Fibroblast of lung (primary cell): ENCODE measurements at regions not wholly inside any gene's neighbourhood (a gene's known extent, or its start where the extent isn't known, plus 50 kb on each side); places are given as distances from the start of the nearest gene placed in this dataset.
A peak's percentile ranks its signal among the peaks of the same experiment; 100 is the strongest.

Source experiments
- DNase-seq, 2 donors: peaks; one replicate each; pipeline versions ENCODE4 v3.0.0 to v3.0.0-alpha.2; 2010; ENCODE audit warnings: low read depth in 2 of 2
- H2AFZ ChIP-seq: 2 replicates; pipeline ENCODE4 v1.5.1; 2012; ENCODE audit warnings: low read length, control low read depth, inconsistent platforms
- H3K27ac ChIP-seq: 2 replicates; pipeline ENCODE4 v1.5.1; 2011; ENCODE audit warnings: low read length, control low read depth; ENCODE audit not compliant: insufficient read depth
- H3K27me3 ChIP-seq: 2 replicates; pipeline ENCODE4 v1.5.1; 2011; ENCODE audit warnings: mild to moderate bottlenecking, low read length; ENCODE audit not compliant: control insufficient read depth, insufficient read depth
- H3K36me3 ChIP-seq: 2 replicates; pipeline ENCODE4 v1.5.1; 2011; ENCODE audit warnings: low read length; ENCODE audit not compliant: control insufficient read depth, insufficient read depth
- H3K4me1 ChIP-seq: 2 replicates; pipeline ENCODE4 v1.5.1; 2011; ENCODE audit warnings: low read length; ENCODE audit not compliant: control insufficient read depth, insufficient read depth; ENCODE audit errors: extremely low read depth
- H3K4me2 ChIP-seq: 2 replicates; pipeline ENCODE4 v1.5.1; 2011; ENCODE audit warnings: low read length, control low read depth; ENCODE audit not compliant: insufficient read depth; ENCODE audit errors: extremely low read depth
- H3K4me3 ChIP-seq, 4 experiments: fragments of 200-600 bp in 1 of 4; sonication (generic) in 1 of 4; replicated peaks in 1 of 4; 2 replicates each; pipeline ENCODE4 v1.5.1; 2011 to 2016; ENCODE audit warnings: low read length in 4 of 4, low read depth in 3 of 4, mild to moderate bottlenecking in 3 of 4, control low read depth in 2 of 4, inconsistent platforms in 1 of 4, mixed read lengths in 1 of 4; ENCODE audit not compliant: insufficient read depth in 1 of 4; ENCODE audit errors: control extremely low read depth in 1 of 4
- H3K79me2 ChIP-seq: 2 replicates; pipeline ENCODE4 v1.5.1; 2012; ENCODE audit warnings: mild to moderate bottlenecking, low read length, inconsistent platforms; ENCODE audit not compliant: control insufficient read depth, insufficient read depth
- H3K9ac ChIP-seq: 2 replicates; pipeline ENCODE4 v1.5.1; 2011; ENCODE audit warnings: mild to moderate bottlenecking, low read length, control low read depth; ENCODE audit not compliant: insufficient read depth
- H3K9me3 ChIP-seq: 2 replicates; pipeline ENCODE4 v1.5.1; 2012; ENCODE audit warnings: low read depth, low read length; ENCODE audit not compliant: control insufficient read depth, insufficient read depth
- H4K20me1 ChIP-seq: 2 replicates; pipeline ENCODE4 v1.5.1; 2011; ENCODE audit warnings: low read length; ENCODE audit not compliant: control insufficient read depth, insufficient read depth; ENCODE audit errors: extremely low read depth
- EZH2 ChIP-seq: IDR thresholded peaks from 2 replicates; pipeline ENCODE4 v1.5.1; 2012; ENCODE audit warnings: low read length, control low read depth, mild to moderate bottlenecking; ENCODE audit errors: missing control alignments
- TF ChIP-seq, protein P1 (sequence below), 2 donors: IDR thresholded peaks in 1 of 2; conservative IDR thresholded peaks in 1 of 2; 1 replicate in 1 of 2; 2 replicates in 1 of 2; pipeline ENCODE4 v1.5.1; 2011 to 2012; ENCODE audit warnings: low read length in 2 of 2, control low read depth in 1 of 2, inconsistent platforms in 1 of 2, low read depth in 1 of 2, mild to moderate bottlenecking in 1 of 2

DNA sequence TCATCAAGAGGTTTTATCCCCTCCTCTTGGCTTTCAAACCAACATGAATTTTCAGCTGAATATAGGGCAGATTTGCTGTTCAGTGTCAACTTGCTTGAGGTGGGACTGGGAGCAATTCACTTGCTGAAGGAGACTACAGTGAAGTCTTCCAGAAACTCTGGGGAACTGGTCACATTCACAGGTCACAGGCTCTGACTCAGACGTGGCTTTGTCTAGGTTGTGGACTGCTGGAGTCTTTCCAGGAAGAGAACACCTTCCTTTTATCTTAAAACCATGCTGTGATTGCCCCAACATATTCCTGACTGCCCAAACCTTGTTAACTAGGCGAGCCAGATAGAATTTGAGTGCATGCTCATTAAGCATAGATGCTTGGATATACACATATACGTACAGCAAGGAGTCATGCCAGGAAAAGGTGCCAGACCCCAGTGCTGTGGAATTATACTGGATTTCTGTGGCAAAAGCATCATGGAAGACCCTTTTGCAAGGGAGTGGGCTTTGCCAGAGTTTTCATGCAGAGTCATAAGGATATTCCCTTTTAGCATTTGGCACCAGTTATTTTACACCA, 399.1 kb upstream of the TBL1XR1 start:
- H3K27ac ChIP-seq: peak overlapping the region; percentile 47
- DNase-seq: peak in 1 of 2 donors; percentile 78
- peaks cover 17% of the 10 kb centered on the region for H3K4me1 ChIP-seq

DNA sequence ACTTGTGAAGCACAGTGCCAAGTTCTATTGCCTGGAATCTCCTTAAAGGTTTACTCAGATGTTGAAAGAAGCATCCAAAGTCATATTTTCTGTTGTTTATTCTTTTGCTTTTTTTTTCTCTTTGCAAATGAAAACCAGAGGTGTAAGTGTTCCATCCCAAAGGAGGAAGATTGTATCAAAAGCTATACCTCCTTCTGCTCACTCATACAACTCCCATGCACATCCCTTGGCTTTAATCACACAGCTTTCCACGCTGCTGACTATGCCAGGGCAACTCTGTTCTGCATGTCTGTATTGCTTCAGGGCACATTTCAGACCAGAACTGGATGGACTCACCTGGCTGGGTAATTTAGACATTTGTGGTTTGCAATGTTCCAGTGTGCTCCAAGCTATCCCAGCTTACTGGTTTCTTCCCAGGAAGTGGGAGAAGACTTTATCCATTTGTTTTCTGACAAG, 399.6 kb upstream of the TBL1XR1 start:
- Histone ChIP-seq H3K4me1 (peaks cover 17% of the 10 kb centered on the region), H3K9me3 (no peaks in the 10 kb centered on the region), H3K27ac (no peak overlapping the region), H3K4me3 (no peak overlapping the region), H3K36me3 (no peaks in the 10 kb centered on the region), H3K9ac (no peak overlapping the region), H4K20me1 (no peaks in the 10 kb centered on the region), H3K4me2 (peak overlapping the region; percentile 3), H3K79me2 (no peaks in the 10 kb centered on the region), H2AFZ (no peak overlapping the region), H3K27me3 (no peaks in the 10 kb centered on the region)
- peak in 1 of 2 donors; percentile 67 for DNase-seq
- TF ChIP-seq, protein P1, sequence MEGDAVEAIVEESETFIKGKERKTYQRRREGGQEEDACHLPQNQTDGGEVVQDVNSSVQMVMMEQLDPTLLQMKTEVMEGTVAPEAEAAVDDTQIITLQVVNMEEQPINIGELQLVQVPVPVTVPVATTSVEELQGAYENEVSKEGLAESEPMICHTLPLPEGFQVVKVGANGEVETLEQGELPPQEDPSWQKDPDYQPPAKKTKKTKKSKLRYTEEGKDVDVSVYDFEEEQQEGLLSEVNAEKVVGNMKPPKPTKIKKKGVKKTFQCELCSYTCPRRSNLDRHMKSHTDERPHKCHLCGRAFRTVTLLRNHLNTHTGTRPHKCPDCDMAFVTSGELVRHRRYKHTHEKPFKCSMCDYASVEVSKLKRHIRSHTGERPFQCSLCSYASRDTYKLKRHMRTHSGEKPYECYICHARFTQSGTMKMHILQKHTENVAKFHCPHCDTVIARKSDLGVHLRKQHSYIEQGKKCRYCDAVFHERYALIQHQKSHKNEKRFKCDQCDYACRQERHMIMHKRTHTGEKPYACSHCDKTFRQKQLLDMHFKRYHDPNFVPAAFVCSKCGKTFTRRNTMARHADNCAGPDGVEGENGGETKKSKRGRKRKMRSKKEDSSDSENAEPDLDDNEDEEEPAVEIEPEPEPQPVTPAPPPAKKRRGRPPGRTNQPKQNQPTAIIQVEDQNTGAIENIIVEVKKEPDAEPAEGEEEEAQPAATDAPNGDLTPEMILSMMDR (conservative IDR thresholded peaks at IDR 0.05 in 1 of 2, IDR thresholded peaks at IDR 0.05 in 1 of 2; ENCODE audit: low read depth in 1 of 2, low read length in 2 of 2): no peak
- TF ChIP-seq EZH2: no peak

More for the DNA sequence above, 399.1 kb upstream of the TBL1XR1 start:
- no peak overlapping the region for H2AFZ ChIP-seq
- H3K9me3 ChIP-seq: no peaks in the 10 kb centered on the region
- no peak overlapping the region for H3K4me3 ChIP-seq
- no peak overlapping the region for H3K9ac ChIP-seq
- H3K36me3 ChIP-seq: no peaks in the 10 kb centered on the region
- TF ChIP-seq, protein P1 (conservative IDR thresholded peaks at IDR 0.05 in 1 of 2, IDR thresholded peaks at IDR 0.05 in 1 of 2; ENCODE audit: low read depth in 1 of 2, low read length in 2 of 2): no peak
- TF ChIP-seq EZH2: no peak
- no peaks in the 10 kb centered on the region for H3K79me2 ChIP-seq
- no peaks in the 10 kb centered on the region for H4K20me1 ChIP-seq
- no peak overlapping the region for H3K4me2 ChIP-seq
- H3K27me3 ChIP-seq: no peaks in the 10 kb centered on the region

DNA sequence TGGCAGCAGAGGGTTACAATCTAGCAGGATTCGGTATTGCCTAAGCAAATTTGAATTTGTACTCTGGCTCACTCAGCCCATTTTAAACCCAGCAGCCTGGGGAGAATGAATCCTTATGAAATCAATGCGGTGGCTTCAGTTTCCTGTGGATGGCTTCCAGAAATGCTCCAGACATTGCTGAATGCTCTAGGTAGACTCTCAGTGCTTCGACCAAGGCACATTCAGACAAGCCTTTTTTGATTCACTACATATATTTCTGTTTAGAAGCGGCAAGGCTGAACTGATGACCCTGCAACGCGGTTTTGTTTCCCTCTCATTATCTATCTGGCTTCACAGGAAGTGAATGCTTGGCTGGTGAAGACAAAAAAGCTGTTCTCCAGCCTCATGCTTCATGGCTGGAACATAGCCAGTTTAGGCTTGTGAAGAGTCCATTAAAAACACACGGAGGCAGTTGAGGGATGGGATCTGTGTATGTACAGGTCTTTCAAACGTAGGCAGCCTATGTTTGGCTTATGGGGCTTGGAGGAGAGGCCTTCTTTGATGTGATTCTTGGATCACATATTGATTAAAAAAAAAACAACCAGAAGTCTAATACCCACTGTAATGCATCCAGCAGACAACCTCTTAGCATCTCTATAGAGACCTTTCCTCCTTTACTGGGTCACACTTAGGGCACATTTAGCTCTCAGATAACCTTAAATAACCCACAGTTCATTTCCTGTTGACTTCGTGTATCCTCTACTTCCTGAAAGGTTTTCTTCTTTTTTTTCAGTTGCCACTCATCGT, 400.2 kb upstream of the TBL1XR1 start:
- Histone ChIP-seq H3K9me3 (no peaks in the 10 kb centered on the region), H2AFZ (peak overlapping the region; percentile 36), H3K27ac (peak overlapping the region; percentile 46), H3K4me2 (peak overlapping the region; percentile 3), H3K4me3 (no peak overlapping the region), H3K4me1 (peaks cover 19% of the 10 kb centered on the region), H3K9ac (no peak overlapping the region), H3K36me3 (no peaks in the 10 kb centered on the region), H3K79me2 (no peaks in the 10 kb centered on the region), H3K27me3 (no peaks in the 10 kb centered on the region), H4K20me1 (no peaks in the 10 kb centered on the region)
- no peak for TF ChIP-seq EZH2
- TF ChIP-seq, protein P1 (conservative IDR thresholded peaks at IDR 0.05 in 1 of 2, IDR thresholded peaks at IDR 0.05 in 1 of 2; ENCODE audit: low read depth in 1 of 2, low read length in 2 of 2): no peak
- DNase-seq: peak; percentile 85 to 98
